K562 (cell line): ENCODE measurements at regions not wholly inside any gene's neighbourhood (a gene's known extent, or its start where the extent isn't known, plus 50 kb on each side); places are given as distances from the start of the nearest gene placed in this dataset.
"Not testable (repeated sequence)": the region's sequence is repeated elsewhere in the genome, so short reads cannot be mapped to it uniquely, and the experiment has no call there.

Experiments
- ATAC-seq: fragments of 200-7000 bp; cut with Tn5 transposase; 3 replicates; pipeline ENCODE4 v1.9.1; 2020; ENCODE audit warnings: moderate library complexity
- BruUV-seq: library from RNA; stranded (reverse); fragments of 400-500 nt; replicated peaks from 2 replicates; lab custom pipeline; 2021; lab: Mats Ljungman, UMichigan
- CTCF ChIA-PET: fragments of 300-600 bp; formaldehyde crosslinking; extraction: SDS; loops from one replicate; lab custom pipeline; 2021; ENCODE audit warnings: low intra/inter-chr PET ratio; lab: Yijun Ruan, JAX
- POLR2A ChIA-PET: fragments of 300-600, 350-650 bp; sonication (Branson Sonifier 250); formaldehyde crosslinking; extraction: SDS; loops from one replicate; lab custom pipeline; 2021; ENCODE audit warnings: antibody characterized with exemption, inconsistent platforms; lab: Yijun Ruan, JAX
- DNase-seq, 4 experiments: peaks; one replicate each; pipeline versions ENCODE4 v3.0.0 to v3.0.0-alpha.2; 2011 to 2018; ENCODE audit warnings: low spot score in 3 of 4, mixed read lengths in 3 of 4; ENCODE audit errors: extremely low read depth in 1 of 4
- FAIRE-seq: peaks from 2 replicates; lab custom pipeline; 2011; peaks lifted over from hg19 to GRCh38; lab: Jason Lieb, UNC
- H2AFZ ChIP-seq: 2 replicates; pipeline ENCODE4 v1.6.0; 2011; ENCODE audit warnings: low read depth, low read length, control low read depth, inconsistent platforms
- H3K27ac ChIP-seq: fragments of 200-600 bp; 3 replicates; pipeline ENCODE4 v1.8.0; 2011; ENCODE audit warnings: low read depth, mild to moderate bottlenecking, control low read depth, inconsistent platforms, low read length, moderate library complexity, mixed read lengths; ENCODE audit errors: extremely low read depth
- H3K27me3 ChIP-seq, 2 experiments: fragments of 300-600 bp in 1 of 2; 2 replicates in 1 of 2; 3 replicates in 1 of 2; pipeline versions ENCODE4 v1.6.0 to v1.8.0; 2011; ENCODE audit warnings: inconsistent platforms in 2 of 2, low read length in 2 of 2, mild to moderate bottlenecking in 1 of 2, mixed read lengths in 1 of 2, moderate library complexity in 1 of 2; ENCODE audit not compliant: control insufficient read depth in 2 of 2, insufficient read depth in 2 of 2
- H3K36me3 ChIP-seq: fragments of 300-600 bp; 3 replicates; pipeline ENCODE4 v1.8.0; 2011; ENCODE audit warnings: mild to moderate bottlenecking, low read length, inconsistent platforms; ENCODE audit not compliant: control insufficient read depth, insufficient read depth
- H3K4me1 ChIP-seq, 2 experiments: fragments of 200-600 bp in 1 of 2; replicated peaks in 1 of 2; 2 replicates in 1 of 2; 3 replicates in 1 of 2; pipeline versions ENCODE4 v1.5.1 to v1.8.0; 2011; ENCODE audit warnings: inconsistent platforms in 2 of 2, low read length in 2 of 2, mild to moderate bottlenecking in 1 of 2, mixed read lengths in 1 of 2, moderate library complexity in 1 of 2; ENCODE audit not compliant: control insufficient read depth in 2 of 2, insufficient read depth in 2 of 2
- H3K4me2 ChIP-seq: 2 replicates; pipeline ENCODE4 v1.6.1; 2011; ENCODE audit warnings: low read length, control low read depth, inconsistent platforms, mixed read lengths; ENCODE audit not compliant: insufficient read depth
- H3K4me3 ChIP-seq: fragments of 200-600 bp; sonication (generic), shearing (Covaris generic); 2 replicates; pipeline ENCODE4 v1.5.1; 2016; ENCODE audit warnings: control low read depth, inconsistent platforms
- H3K79me2 ChIP-seq: fragments of 200-600 bp; 3 replicates; pipeline ENCODE4 v1.8.0; 2011; ENCODE audit warnings: low read length, inconsistent platforms; ENCODE audit not compliant: control insufficient read depth, insufficient read depth
- H3K9ac ChIP-seq, 2 experiments: 2 replicates each; pipeline versions ENCODE4 v1.6.0 to v1.6.1; 2011; ENCODE audit warnings: low read depth in 2 of 2, low read length in 2 of 2, control low read depth in 1 of 2, inconsistent platforms in 1 of 2, mild to moderate bottlenecking in 1 of 2, mixed read lengths in 1 of 2; ENCODE audit not compliant: insufficient read depth in 1 of 2
- H3K9me1 ChIP-seq: one replicate; pipeline ENCODE4 v1.6.0; 2011; ENCODE audit warnings: inconsistent platforms, mild to moderate bottlenecking, low read length, moderate library complexity; ENCODE audit not compliant: control insufficient read depth, insufficient read depth
- H3K9me3 ChIP-seq: replicated peaks from 2 replicates; pipeline ENCODE4 v1.5.1; 2011; ENCODE audit warnings: low read depth, low read length, inconsistent platforms; ENCODE audit not compliant: control insufficient read depth, insufficient read depth
- H4K20me1 ChIP-seq: replicated peaks from 2 replicates; pipeline ENCODE4 v1.6.1; 2011; ENCODE audit warnings: low read length, inconsistent platforms, mixed read lengths; ENCODE audit not compliant: control insufficient read depth, insufficient read depth
- WGBS: fragments of 100-300 bp; shearing (Covaris generic); methylation state at CpG from one replicate; pipeline ENCODE4 v1.1.6; 2016; ENCODE audit warnings: low coverage, mixed read lengths; ENCODE audit not compliant: insufficient coverage; ENCODE audit errors: missing lambda C conversion rate; 5-methylcytosine and 5-hydroxymethylcytosine counted together
- in situ Hi-C: fragments of 300-500 bp; cut with MboI; formaldehyde crosslinking; loops from 4 replicates; pipeline ENCODE4 v1.15.0; 2018; ENCODE audit warnings: inconsistent platforms, mixed read lengths
- intact Hi-C: fragments of 100-400 bp; cut with micrococcal nuclease; formaldehyde crosslinking; loops from 2 replicates; pipeline ENCODE4 v1.14.2; 2022

- H3K9me3 ChIP-seq, H3K9ac ChIP-seq, DNase-seq, H2AFZ ChIP-seq, H3K9me1 ChIP-seq, H3K36me3 ChIP-seq, BruUV-seq, in situ Hi-C loops, H3K4me2 ChIP-seq, intact Hi-C loops, FAIRE-seq, H4K20me1 ChIP-seq, H3K79me2 ChIP-seq, H3K27me3 ChIP-seq, CTCF ChIA-PET, POLR2A ChIA-PET, H3K4me1 ChIP-seq, H3K4me3 ChIP-seq, H3K27ac ChIP-seq, ATAC-seq: not testable (repeated sequence)
- 57% methylated on average over 22 of the region's 25 CpGs for WGBS
Observed at GRCh38 chr5:1575991-1576714, 52.4 kb upstream of the LPCAT1 start.

GRCh38 chr5:1575491-1575890, 51.7 kb upstream of the LPCAT1 start:
- H2AFZ ChIP-seq, CTCF ChIA-PET, H3K9ac ChIP-seq, H3K4me2 ChIP-seq, FAIRE-seq, H3K36me3 ChIP-seq, H3K79me2 ChIP-seq, H3K4me1 ChIP-seq, in situ Hi-C loops, DNase-seq, POLR2A ChIA-PET, H3K4me3 ChIP-seq, H4K20me1 ChIP-seq, H3K9me3 ChIP-seq, ATAC-seq, BruUV-seq, intact Hi-C loops, H3K9me1 ChIP-seq, H3K27me3 ChIP-seq, H3K27ac ChIP-seq: not testable (repeated sequence)
- WGBS: 25% methylated on average over 5 of the region's 5 CpGs

GRCh38 chr5:1574023-1574318, 50.2 kb upstream of the LPCAT1 start:
- intact Hi-C loops, H3K36me3 ChIP-seq, H3K79me2 ChIP-seq, H4K20me1 ChIP-seq, ATAC-seq, DNase-seq, in situ Hi-C loops, H3K4me1 ChIP-seq, H3K4me2 ChIP-seq, FAIRE-seq, H3K9me3 ChIP-seq, H3K4me3 ChIP-seq, H3K9ac ChIP-seq, H2AFZ ChIP-seq, BruUV-seq, H3K27me3 ChIP-seq, CTCF ChIA-PET, POLR2A ChIA-PET, H3K27ac ChIP-seq, H3K9me1 ChIP-seq: not testable (repeated sequence)
- WGBS: 44% methylated on average over 6 of the region's 9 CpGs
